ENCODE measurements at regions not wholly inside any gene's neighbourhood (a gene's known extent, or its start where the extent isn't known, plus 50 kb on each side); places are given as distances from the start of the nearest gene placed in this dataset.

GRCh38 chr10:76727038-76727437, 910.6 kb downstream of the KCNMA1 start:
- Histone ChIP-seq H3K27me3 (no peaks in the 10 kb centered on the region), H3K27ac (no peak overlapping the region), H3K36me3 (no peaks in the 10 kb centered on the region), H3K9me3 (no peaks in the 10 kb centered on the region), H3K4me3 (no peak overlapping the region), H3K4me1 (no peaks in the 10 kb centered on the region)
- TF ChIP-seq, protein P1, sequence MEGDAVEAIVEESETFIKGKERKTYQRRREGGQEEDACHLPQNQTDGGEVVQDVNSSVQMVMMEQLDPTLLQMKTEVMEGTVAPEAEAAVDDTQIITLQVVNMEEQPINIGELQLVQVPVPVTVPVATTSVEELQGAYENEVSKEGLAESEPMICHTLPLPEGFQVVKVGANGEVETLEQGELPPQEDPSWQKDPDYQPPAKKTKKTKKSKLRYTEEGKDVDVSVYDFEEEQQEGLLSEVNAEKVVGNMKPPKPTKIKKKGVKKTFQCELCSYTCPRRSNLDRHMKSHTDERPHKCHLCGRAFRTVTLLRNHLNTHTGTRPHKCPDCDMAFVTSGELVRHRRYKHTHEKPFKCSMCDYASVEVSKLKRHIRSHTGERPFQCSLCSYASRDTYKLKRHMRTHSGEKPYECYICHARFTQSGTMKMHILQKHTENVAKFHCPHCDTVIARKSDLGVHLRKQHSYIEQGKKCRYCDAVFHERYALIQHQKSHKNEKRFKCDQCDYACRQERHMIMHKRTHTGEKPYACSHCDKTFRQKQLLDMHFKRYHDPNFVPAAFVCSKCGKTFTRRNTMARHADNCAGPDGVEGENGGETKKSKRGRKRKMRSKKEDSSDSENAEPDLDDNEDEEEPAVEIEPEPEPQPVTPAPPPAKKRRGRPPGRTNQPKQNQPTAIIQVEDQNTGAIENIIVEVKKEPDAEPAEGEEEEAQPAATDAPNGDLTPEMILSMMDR (IDR thresholded peaks at IDR 0.05): no peak
- TF ChIP-seq POLR2AphosphoS5 (IDR thresholded peaks at IDR 0.05) (no peak), POLR2A (IDR thresholded peaks at IDR 0.05) (no peak)
- intact Hi-C loops (cut with DNase I; ENCODE audit: low total_unique reads): no loop called here
- no peak for DNase-seq (ENCODE audit: low spot score in 2 of 2)

DNA sequence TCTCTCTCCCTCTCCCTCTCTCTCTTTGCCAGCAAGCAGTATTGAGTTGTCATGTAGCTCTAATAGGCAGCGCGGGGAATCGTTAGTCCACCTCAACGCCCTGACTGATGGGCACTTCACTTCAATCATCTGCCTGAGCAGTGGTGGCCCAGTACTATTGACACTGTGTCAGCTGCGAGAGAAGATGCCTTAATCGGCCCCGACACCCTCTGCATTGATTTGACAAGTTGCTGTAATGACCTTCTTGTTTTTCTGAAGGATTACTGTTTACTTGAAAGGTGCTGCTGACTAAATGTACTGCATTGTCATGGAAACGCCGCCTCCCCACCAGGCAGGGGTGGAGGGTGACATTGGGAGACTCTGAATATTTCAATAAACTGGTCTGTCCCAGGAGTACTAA, 913.8 kb downstream of the KCNMA1 start:
- no peak overlapping the region for H3K4me3 ChIP-seq
- H3K27me3 ChIP-seq: no peaks in the 10 kb centered on the region
- TF ChIP-seq POLR2A (IDR thresholded peaks at IDR 0.05) (no peak), POLR2AphosphoS5 (IDR thresholded peaks at IDR 0.05) (no peak)
- TF ChIP-seq, protein P1 (IDR thresholded peaks at IDR 0.05): no peak
- intact Hi-C loops (cut with DNase I; ENCODE audit: low total_unique reads): no loop called here
- H3K4me1 ChIP-seq: no peaks in the 10 kb centered on the region
- no peaks in the 10 kb centered on the region for H3K36me3 ChIP-seq
- no peak for DNase-seq (ENCODE audit: low spot score in 2 of 2)
- H3K9me3 ChIP-seq: no peaks in the 10 kb centered on the region
- H3K27ac ChIP-seq: no peak overlapping the region

DNA sequence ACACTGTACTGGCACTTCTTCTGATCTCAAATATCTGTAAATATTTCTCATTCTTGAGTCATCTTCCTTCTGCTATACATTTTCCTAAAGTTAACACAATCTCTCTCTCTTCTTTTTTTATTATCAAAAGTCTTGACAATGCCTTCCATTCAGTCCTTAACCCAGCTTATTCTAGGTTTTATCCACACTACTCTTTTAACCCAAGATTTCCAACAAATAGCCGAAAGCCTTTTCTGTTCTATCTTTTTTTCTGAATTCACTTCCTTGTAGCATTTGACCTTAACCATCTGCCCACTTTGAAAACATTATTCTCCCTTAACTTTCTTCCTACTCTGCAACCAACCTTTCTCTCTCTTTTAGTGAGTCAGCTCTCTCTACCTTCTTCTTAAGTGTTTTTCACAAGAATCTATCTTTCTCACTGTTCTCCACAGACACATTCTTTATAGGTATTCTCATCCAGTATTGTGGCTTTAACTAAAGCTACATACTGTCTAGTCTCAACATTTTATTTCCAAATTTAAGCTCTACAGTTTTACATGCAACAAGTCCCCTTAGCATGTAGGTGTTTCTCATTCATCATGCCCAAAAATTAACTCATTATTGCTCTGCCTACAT, 915.6 kb downstream of the KCNMA1 start:
- Histone ChIP-seq H3K9me3 (no peaks in the 10 kb centered on the region), H3K27me3 (no peaks in the 10 kb centered on the region), H3K4me3 (no peak overlapping the region), H3K36me3 (no peaks in the 10 kb centered on the region), H3K4me1 (no peaks in the 10 kb centered on the region), H3K27ac (no peak overlapping the region)
- intact Hi-C loops (cut with DNase I; ENCODE audit: low total_unique reads): no loop called here
- TF ChIP-seq POLR2AphosphoS5 (IDR thresholded peaks at IDR 0.05) (no peak), POLR2A (IDR thresholded peaks at IDR 0.05) (no peak)
- TF ChIP-seq, protein P1 (IDR thresholded peaks at IDR 0.05): no peak
- no peak for DNase-seq (ENCODE audit: low spot score in 2 of 2)

GRCh38 chr10:76719006-76719405, 918.6 kb downstream of the KCNMA1 start:
- intact Hi-C loops (cut with DNase I; ENCODE audit: low total_unique reads): no loop called here
- DNase-seq (ENCODE audit: low spot score in 2 of 2): no peak
- Histone ChIP-seq H3K9me3 (no peaks in the 10 kb centered on the region), H3K27ac (no peak overlapping the region), H3K4me1 (no peaks in the 10 kb centered on the region), H3K4me3 (no peak overlapping the region), H3K36me3 (no peaks in the 10 kb centered on the region), H3K27me3 (no peaks in the 10 kb centered on the region)
- TF ChIP-seq POLR2AphosphoS5 (IDR thresholded peaks at IDR 0.05): no peak

GRCh38 chr10:76717141-76717540, 920.5 kb downstream of the KCNMA1 start:
- no peak for TF ChIP-seq POLR2A (IDR thresholded peaks at IDR 0.05)
- TF ChIP-seq POLR2AphosphoS5 (IDR thresholded peaks at IDR 0.05): no peak
- TF ChIP-seq, protein P1 (IDR thresholded peaks at IDR 0.05): no peak
- H3K9me3 ChIP-seq: no peaks in the 10 kb centered on the region
- H3K27me3 ChIP-seq: no peaks in the 10 kb centered on the region
- intact Hi-C loops (cut with DNase I; ENCODE audit: low total_unique reads): no loop called here
- no peaks in the 10 kb centered on the region for H3K36me3 ChIP-seq
- no peaks in the 10 kb centered on the region for H3K4me1 ChIP-seq
- no peak for DNase-seq (ENCODE audit: low spot score in 2 of 2)
- H3K4me3 ChIP-seq: no peak overlapping the region
- no peak overlapping the region for H3K27ac ChIP-seq
